ENCODE measurements at regions not wholly inside any gene's neighbourhood (a gene's known extent, or its start where the extent isn't known, plus 50 kb on each side); places are given as distances from the start of the nearest gene placed in this dataset.
"Not testable (repeated sequence)": the region's sequence is repeated elsewhere in the genome, so short reads cannot be mapped to it uniquely, and the experiment has no call there.

DNA sequence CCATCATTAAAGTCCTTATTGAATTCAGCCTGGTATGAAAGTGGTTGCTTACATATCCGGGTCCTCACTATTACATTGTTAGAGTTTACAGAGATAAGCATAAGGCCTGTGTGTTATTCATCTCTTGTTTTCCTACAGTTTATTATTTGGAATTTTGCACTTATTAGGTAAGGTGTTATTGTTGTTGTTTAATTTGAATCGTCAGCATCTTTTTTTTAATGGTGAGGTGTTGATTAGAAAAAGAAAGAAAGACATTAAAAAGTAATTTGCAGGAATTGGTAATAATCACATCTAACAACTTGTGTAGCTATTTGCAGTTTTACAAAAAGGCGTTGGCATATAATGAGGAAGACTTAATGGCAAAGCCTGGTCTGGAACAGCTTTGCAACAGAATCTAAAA is 158.6 kb downstream of the SAMD5 start:
- no peak for DNase-seq (ENCODE audit: low read depth in 2 of 2)

GRCh38 chr6:147674099-147674498 is 165.6 kb downstream of the SAMD5 start:
- no peak for DNase-seq (ENCODE audit: low read depth in 2 of 2)

DNA sequence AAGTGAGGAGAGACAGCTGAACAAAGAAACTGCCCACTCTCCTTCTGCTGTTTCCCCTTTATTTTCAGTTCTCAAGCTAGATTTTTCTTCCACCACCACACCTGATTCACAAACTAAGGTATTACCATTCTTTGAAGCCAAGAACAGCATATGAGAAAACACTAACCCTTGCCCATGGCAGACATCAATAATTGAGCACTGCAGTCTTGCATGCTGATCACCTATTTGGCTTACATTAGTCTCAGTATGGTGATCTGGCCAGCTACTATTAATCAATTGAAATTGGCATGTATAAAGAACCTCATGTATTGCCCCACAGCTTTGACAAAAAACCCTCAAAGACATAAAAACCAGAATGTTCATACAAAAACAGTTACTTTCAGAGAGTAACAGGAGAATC is 166.3 kb downstream of the SAMD5 start:
- DNase-seq (ENCODE audit: low read depth in 2 of 2): no peak

- no peak for DNase-seq (ENCODE audit: low read depth in 2 of 2)
Measured at GRCh38 chr6:147675281-147675680, 166.8 kb downstream of the SAMD5 start.

DNA sequence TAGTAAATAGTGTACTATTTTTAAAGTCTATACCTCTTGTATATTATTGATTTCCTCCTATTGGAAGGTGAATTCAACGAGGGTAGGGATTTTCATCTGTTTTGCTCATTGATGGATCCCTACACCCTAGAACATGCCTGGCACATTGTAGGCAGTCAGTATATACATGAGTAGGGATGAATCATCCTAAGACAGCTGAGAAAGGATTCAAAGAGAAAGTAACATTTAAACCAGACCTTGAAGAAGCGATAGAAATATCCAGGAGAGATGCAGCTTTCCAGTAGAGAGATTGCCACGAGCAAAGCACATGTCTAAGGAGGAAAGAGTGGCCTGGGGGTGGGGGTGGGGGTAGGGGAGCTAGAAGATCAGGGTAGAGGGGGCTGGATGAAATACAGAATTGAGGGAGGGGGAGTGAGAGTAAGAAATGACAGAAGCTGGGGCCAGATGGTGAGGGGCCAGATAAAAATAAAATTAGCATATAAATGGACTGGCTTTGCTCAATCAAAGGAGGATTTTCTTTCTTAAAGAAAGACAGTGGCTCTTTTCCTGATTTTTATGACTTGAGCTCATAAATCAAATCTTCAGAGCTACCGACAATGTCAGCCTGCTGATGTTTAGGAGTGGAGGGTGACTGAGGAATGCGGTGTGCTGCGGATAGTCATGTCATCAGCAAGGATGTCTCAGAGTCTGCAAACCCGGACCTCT is 168.2 kb downstream of the SAMD5 start:
- DNase-seq (ENCODE audit: low read depth in 2 of 2): no peak

DNA sequence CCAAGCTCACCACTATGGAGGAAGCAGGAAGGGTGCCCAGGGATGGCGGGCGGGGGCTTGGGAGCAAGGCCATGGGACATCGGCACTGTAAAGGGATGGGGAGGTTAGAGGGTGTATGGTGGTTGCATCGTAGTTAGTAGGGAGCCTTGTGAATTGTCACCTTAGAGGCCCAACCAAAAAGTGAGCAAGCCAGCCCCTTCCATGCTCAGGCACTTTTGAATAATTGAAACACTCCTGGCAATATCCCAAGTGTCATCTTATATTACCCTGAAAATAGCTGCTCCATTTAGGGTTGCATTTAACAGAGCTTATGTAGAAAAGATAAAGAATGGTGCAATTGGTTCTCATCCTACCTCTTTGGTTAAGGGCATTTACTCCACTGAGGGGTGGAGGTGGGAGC is 169.2 kb downstream of the SAMD5 start:
- DNase-seq (ENCODE audit: low read depth in 2 of 2): no peak

GRCh38 chr6:147678253-147678652 is 169.8 kb downstream of the SAMD5 start:
- DNase-seq (ENCODE audit: low read depth in 2 of 2): no peak

GRCh38 chr6:147684906-147685305 is 176.4 kb downstream of the SAMD5 start:
- DNase-seq (ENCODE audit: low read depth in 2 of 2): no peak

- DNase-seq (ENCODE audit: low read depth in 2 of 2): no peak
Measured at GRCh38 chr6:147689398-147689797, 180.9 kb downstream of the SAMD5 start.

DNA sequence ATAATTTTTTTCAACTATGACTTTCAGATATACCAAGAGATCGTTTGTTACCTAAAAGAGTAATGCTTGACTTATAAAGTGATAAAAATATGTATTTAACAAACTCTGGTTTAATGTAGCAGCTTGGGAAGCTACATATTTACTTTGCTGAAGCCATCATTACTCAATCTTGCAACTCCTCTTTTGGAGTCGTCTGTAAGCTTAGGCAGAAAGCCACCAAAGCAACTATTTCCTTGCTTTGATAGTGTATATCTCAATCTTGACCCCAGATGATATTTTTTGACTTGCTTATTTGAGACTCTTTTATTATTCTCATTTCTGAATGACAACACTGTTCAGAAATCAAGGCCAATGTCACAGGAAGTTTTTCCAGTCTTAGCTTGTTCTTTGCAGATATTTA is 183.0 kb downstream of the SAMD5 start:
- DNase-seq (ENCODE audit: low read depth in 2 of 2): no peak

DNA sequence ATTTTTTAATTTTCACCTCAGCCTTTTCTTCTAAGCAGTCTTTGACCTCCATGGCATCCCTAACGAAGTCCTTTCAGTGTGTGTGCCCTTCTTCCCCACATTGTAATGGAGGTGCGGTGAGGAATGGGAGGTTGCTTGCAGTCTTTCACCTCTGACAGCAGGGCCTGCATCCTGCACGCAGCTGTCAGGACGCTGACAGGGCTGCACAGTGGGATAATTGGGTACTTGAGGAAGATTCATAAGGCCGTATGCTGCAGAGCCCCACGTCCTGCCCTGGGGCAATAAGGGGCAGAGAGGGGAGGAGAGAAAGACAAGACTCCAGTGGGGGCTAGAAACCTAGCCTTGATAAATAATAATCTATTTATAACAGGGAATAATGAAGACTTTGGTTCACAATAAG is 184.7 kb downstream of the SAMD5 start:
- DNase-seq (ENCODE audit: low read depth in 2 of 2): no peak

DNA sequence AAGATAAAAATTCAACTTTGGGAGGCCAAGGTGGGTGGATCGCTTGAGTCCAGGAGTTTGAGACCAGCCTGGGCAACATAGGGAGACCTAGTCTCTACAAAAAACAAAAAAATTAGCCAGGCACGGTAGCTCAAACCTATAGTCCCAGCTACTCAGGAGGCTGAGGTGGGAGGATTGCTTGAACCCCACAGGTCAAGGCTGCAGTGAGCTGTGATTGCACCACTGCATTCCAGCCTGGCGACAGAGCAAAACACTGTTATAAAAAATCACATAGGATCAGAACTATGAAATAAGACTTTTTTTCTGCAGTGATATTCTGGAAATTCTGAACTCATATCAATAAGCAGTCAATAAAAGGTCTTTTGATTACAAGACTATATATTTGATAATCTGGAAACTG is 186.1 kb downstream of the SAMD5 start:
- DNase-seq (ENCODE audit: low read depth in 2 of 2): not testable (repeated sequence)

DNA sequence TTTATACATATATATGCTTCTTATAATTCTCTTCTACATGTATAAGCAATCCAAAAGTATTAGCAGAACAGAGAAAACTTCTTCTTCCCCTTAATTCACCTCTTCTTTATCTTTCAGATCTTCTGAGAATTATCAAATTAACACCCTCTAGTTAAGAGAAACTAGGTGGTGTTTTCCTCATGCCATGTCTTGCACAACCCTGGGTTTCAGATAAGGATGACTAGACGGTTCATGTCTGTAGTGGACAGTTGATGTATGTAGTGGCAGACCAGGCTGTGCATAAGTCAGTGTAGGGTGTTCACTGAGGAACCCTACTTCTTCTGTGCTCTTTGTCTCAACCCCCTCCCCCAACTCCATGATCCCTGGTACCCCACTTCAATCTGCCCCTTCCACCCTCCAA is 187.3 kb downstream of the SAMD5 start:
- DNase-seq (ENCODE audit: low read depth in 2 of 2): no peak

DNA sequence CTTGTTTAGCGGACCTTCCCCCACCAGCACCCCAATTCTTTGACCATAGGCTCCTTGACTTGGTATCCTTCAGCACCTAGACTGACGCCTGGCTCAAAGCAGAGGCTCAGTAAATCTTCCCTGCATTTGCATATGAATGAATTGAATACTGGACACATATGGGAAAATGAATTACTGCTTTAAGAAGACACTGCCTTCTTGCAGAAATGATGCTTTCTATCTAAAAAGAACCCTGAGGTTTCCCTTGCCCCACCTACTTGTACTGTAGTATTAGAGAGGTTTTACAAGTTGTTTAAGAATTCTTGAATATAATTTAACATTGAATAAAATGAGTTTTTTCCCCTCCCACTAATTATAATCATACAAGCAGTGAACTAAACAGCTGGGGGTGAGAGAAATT is 190.7 kb downstream of the SAMD5 start:
- DNase-seq (ENCODE audit: low read depth in 2 of 2): no peak

GRCh38 chr6:147699637-147700036 is 191.1 kb downstream of the SAMD5 start:
- no peak for DNase-seq (ENCODE audit: low read depth in 2 of 2)

GRCh38 chr6:147700436-147701209 is 192.1 kb downstream of the SAMD5 start:
- DNase-seq (ENCODE audit: low read depth in 2 of 2): no peak

DNA sequence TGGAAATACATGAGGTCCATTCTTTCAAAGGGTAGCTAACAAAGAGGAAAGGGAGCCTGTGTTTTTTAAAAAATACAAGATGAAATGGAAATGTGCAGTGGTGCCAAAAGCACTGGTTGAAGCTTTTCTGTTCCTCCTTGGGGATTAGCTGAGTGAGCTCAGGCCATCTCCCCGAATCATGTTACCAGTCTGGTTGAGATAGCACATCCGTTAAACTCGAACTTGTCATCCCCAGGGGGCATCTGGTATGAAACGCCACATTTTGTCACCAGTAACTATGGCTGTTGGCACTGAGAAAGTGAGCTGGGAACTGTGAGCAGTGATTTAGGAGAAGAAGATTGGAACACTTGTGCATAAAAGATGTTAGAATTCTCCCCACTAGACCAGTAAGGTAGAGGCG is 196.2 kb downstream of the SAMD5 start:
- no peak for DNase-seq (ENCODE audit: low read depth in 2 of 2)

GRCh38 chr6:147707524-147707923 is 199.0 kb downstream of the SAMD5 start:
- DNase-seq (ENCODE audit: low read depth in 2 of 2): no peak

DNA sequence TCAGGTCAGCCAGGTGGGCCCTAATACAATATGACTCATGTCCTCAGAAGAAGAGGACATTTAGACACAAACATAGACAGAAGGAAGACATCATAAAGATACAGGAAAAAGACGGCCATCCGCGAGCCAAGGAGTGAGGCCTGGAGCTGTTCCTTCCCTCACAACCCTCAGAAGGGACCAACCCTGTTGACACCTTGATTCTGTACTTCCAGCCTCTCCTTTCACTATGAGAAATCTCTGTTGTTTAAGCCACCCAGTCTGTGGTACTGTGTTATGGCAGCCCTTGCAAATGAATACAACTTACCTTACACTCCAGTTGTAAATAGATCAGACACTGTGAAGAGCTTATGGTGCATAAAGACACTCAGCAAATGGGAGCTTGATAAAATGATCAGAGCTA is 199.7 kb downstream of the SAMD5 start:
- DNase-seq (ENCODE audit: low read depth in 2 of 2): no peak

GRCh38 chr6:147709396-147710272 is 201.1 kb downstream of the SAMD5 start:
- no peak for DNase-seq (ENCODE audit: low read depth in 2 of 2)

DNA sequence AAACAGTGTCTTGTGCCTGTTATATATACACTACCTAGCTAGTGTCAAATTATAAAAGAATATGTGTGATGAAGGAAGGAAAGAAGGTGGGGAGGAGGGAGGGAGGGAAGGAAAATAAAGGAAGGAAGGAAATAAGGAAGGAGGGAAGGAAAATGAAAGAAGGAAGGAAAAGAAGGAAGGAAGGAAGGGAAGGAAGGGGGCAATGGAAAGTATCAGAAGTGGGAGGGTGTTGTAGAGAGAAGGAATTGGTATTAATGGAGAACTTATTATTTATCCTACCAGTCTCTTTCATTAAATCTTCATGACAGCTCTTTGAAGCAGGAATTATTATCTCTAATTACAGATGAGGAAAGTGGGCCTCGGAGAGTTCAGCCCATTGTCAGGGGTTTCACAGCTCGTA is 202.4 kb downstream of the SAMD5 start:
- no peak for DNase-seq (ENCODE audit: low read depth in 2 of 2)

GRCh38 chr6:147711476-147711875 is 203.0 kb downstream of the SAMD5 start:
- DNase-seq (ENCODE audit: low read depth in 2 of 2): no peak

DNA sequence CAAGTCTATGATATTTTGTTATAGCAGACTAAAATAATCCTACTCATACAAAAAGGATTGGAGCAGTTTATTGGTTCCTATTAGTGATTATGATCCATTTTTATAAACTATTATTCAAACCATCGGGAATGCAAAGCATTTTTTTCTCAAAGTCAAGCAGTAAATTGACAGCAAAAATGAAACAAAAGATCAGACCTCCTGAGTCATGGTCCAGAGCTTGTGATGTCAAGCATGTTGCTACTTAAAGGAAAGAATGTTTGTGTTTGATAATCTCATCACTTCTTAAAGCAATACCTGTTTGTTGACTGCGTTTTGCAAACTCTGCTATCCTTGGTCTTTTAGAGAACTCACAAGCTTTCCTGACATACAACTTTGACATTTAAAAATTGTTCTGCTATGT is 204.4 kb downstream of the SAMD5 start:
- no peak for DNase-seq (ENCODE audit: low read depth in 2 of 2)
